ENCODE measurements at regions not wholly inside any gene's neighbourhood (a gene's known extent, or its start where the extent isn't known, plus 50 kb on each side); places are given as distances from the start of the nearest gene placed in this dataset.

DNA sequence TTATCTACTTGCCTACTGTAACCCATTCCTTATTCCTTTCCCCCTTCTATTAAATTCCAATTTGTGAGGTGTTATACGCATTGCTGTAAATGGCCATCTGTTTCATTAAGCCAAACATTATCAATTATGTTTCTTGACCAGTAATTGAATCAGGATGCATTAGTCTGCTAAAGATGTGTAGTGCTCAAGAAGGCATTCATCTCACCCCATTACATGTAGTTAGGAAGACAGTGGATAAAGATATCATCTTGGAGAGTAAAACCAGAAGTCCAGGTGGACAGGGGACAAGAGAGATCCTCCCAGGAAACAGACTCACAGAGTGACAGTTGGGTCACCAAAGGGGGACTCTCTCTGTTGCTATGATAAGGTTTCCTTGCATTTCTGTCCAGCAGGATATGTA, 73.3 kb upstream of the FAM98A start:
- TF ChIP-seq, protein P1, sequence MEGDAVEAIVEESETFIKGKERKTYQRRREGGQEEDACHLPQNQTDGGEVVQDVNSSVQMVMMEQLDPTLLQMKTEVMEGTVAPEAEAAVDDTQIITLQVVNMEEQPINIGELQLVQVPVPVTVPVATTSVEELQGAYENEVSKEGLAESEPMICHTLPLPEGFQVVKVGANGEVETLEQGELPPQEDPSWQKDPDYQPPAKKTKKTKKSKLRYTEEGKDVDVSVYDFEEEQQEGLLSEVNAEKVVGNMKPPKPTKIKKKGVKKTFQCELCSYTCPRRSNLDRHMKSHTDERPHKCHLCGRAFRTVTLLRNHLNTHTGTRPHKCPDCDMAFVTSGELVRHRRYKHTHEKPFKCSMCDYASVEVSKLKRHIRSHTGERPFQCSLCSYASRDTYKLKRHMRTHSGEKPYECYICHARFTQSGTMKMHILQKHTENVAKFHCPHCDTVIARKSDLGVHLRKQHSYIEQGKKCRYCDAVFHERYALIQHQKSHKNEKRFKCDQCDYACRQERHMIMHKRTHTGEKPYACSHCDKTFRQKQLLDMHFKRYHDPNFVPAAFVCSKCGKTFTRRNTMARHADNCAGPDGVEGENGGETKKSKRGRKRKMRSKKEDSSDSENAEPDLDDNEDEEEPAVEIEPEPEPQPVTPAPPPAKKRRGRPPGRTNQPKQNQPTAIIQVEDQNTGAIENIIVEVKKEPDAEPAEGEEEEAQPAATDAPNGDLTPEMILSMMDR (conservative IDR thresholded peaks at IDR 0.05; ENCODE audit: low read length), result no peak
- TF ChIP-seq EZH2phosphoT487 (IDR thresholded peaks at IDR 0.05; ENCODE audit: borderline replicate concordance, low read depth, low read length), result no peak

Data from OCI-LY7 (cell line).